C4-2B (cell line): ENCODE measurements at regions not wholly inside any gene's neighbourhood (a gene's known extent, or its start where the extent isn't known, plus 50 kb on each side); places are given as distances from the start of the nearest gene placed in this dataset.

Experiments
- ZFX ChIP-seq: fragments of 450-650 bp; IDR thresholded peaks from 2 replicates; pipeline ENCODE4 v1.6.1; 2017
- TF ChIP-seq, protein P1 (sequence below): fragments of 450-650 bp; conservative IDR thresholded peaks from 2 replicates; pipeline ENCODE4 v1.5.1; 2017; ENCODE audit warnings: mild to moderate bottlenecking

DNA sequence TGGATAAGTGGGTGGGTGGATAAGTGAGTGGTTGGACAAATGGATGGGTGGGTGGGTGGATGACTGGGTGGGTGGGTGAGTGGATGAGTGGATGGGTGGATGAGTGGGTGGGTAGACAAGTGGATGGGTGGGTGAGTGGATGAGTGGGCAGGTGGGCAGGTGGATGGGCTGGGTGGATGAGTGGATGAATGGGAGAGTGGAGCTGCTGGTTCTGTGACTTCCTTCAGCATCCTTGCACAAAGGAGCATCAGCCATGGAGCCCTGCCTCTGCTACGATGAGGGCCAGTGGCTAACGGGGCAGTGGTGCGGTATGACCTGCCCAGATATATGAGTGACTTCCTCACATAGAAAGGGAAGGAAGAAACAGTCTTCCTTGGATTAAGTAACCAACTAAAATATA is 398.7 kb upstream of the IRX4 start:
- TF ChIP-seq, protein P1, sequence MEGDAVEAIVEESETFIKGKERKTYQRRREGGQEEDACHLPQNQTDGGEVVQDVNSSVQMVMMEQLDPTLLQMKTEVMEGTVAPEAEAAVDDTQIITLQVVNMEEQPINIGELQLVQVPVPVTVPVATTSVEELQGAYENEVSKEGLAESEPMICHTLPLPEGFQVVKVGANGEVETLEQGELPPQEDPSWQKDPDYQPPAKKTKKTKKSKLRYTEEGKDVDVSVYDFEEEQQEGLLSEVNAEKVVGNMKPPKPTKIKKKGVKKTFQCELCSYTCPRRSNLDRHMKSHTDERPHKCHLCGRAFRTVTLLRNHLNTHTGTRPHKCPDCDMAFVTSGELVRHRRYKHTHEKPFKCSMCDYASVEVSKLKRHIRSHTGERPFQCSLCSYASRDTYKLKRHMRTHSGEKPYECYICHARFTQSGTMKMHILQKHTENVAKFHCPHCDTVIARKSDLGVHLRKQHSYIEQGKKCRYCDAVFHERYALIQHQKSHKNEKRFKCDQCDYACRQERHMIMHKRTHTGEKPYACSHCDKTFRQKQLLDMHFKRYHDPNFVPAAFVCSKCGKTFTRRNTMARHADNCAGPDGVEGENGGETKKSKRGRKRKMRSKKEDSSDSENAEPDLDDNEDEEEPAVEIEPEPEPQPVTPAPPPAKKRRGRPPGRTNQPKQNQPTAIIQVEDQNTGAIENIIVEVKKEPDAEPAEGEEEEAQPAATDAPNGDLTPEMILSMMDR = no peak
- no peak for TF ChIP-seq ZFX
